H9 (cell line): ENCODE measurements at regions not wholly inside any gene's neighbourhood (a gene's known extent, or its start where the extent isn't known, plus 50 kb on each side); places are given as distances from the start of the nearest gene placed in this dataset.

Source experiments
- DNase-seq: peaks from one replicate; pipeline ENCODE4 v3.0.0-alpha.2; 2017
- H2AFZ ChIP-seq: one replicate; pipeline ENCODE4 v1.6.1; 2013; ENCODE audit warnings: mild to moderate bottlenecking, low read length, control low read depth, moderate library complexity
- H2AK5ac ChIP-seq: 2 replicates; pipeline ENCODE4 v1.6.1; 2013; ENCODE audit warnings: low read length, control low read depth, mixed read lengths; ENCODE audit not compliant: insufficient read length
- H2BK120ac ChIP-seq: one replicate; pipeline ENCODE4 v1.6.1; 2013; ENCODE audit warnings: low read depth, mild to moderate bottlenecking, low read length, control low read depth, inconsistent platforms; ENCODE audit not compliant: poor library complexity, severe bottlenecking
- H2BK12ac ChIP-seq: 2 replicates; pipeline ENCODE4 v1.6.1; 2013; ENCODE audit warnings: low read length, control low read depth, mixed read lengths, low read depth; ENCODE audit not compliant: insufficient read length
- H2BK15ac ChIP-seq: 2 replicates; pipeline ENCODE4 v1.6.1; 2013; ENCODE audit warnings: low read depth, low read length, control low read depth
- H2BK20ac ChIP-seq: one replicate; pipeline ENCODE4 v1.6.1; 2013; ENCODE audit warnings: low read depth, mild to moderate bottlenecking, low read length, control low read depth, inconsistent platforms; ENCODE audit not compliant: poor library complexity, severe bottlenecking
- H2BK5ac ChIP-seq: 2 replicates; pipeline ENCODE4 v1.6.1; 2013; ENCODE audit warnings: low read length, control low read depth, mixed read lengths; ENCODE audit not compliant: insufficient read length
- H3K14ac ChIP-seq: 2 replicates; pipeline ENCODE4 v1.6.1; 2013; ENCODE audit warnings: low read length, control low read depth; ENCODE audit not compliant: insufficient read depth
- H3K18ac ChIP-seq: 2 replicates; pipeline ENCODE4 v1.6.1; 2013; ENCODE audit warnings: low read depth, mild to moderate bottlenecking, mixed read lengths, low read length, control low read depth; ENCODE audit not compliant: insufficient read length
- H3K23ac ChIP-seq: 2 replicates; pipeline ENCODE4 v1.6.1; 2013; ENCODE audit warnings: low read length, control low read depth, mixed read lengths, low read depth; ENCODE audit not compliant: insufficient read length
- H3K23me2 ChIP-seq: 2 replicates; pipeline ENCODE4 v1.6.1; 2013; ENCODE audit warnings: low read depth, mild to moderate bottlenecking, mixed read lengths, low read length, control low read depth; ENCODE audit not compliant: insufficient read length, poor library complexity, severe bottlenecking
- H3K27ac ChIP-seq: 2 replicates; pipeline ENCODE4 v1.5.1; 2013; ENCODE audit warnings: low read length, control low read depth, mixed read lengths, low read depth; ENCODE audit not compliant: insufficient read length
- H3K27me3 ChIP-seq: 2 replicates; pipeline ENCODE4 v1.6.1; 2013; ENCODE audit warnings: low read length, control low read depth, inconsistent platforms; ENCODE audit not compliant: insufficient read depth
- H3K4ac ChIP-seq: 2 replicates; pipeline ENCODE4 v1.6.1; 2013; ENCODE audit warnings: low read depth, mild to moderate bottlenecking, control low read depth, inconsistent platforms, low read length, moderate library complexity
- H3K4me1 ChIP-seq: 2 replicates; pipeline ENCODE4 v1.6.1; 2013; ENCODE audit warnings: low read length, control low read depth, inconsistent platforms; ENCODE audit not compliant: insufficient read depth
- H3K4me2 ChIP-seq: 2 replicates; pipeline ENCODE4 v1.6.1; 2013; ENCODE audit warnings: low read length, control low read depth, mixed read lengths; ENCODE audit not compliant: insufficient read length, insufficient read depth
- H3K56ac ChIP-seq: 2 replicates; pipeline ENCODE4 v1.6.1; 2013; ENCODE audit warnings: low read depth, mild to moderate bottlenecking, mixed read lengths, low read length, control low read depth; ENCODE audit not compliant: insufficient read length
- H3K79me1 ChIP-seq: 2 replicates; pipeline ENCODE4 v1.6.1; 2013; ENCODE audit warnings: low read depth, mild to moderate bottlenecking, moderate library complexity, low read length, control low read depth, inconsistent platforms; ENCODE audit not compliant: insufficient read depth, poor library complexity, severe bottlenecking
- H3K79me2 ChIP-seq: 2 replicates; pipeline ENCODE4 v1.6.1; 2013; ENCODE audit warnings: low read length, control low read depth, inconsistent platforms; ENCODE audit not compliant: insufficient read depth
- H3K9ac ChIP-seq: 2 replicates; pipeline ENCODE4 v1.6.1; 2013; ENCODE audit warnings: low read length, control low read depth, mixed read lengths; ENCODE audit not compliant: insufficient read length; ENCODE audit errors: extremely low read depth
- H3K9me3 ChIP-seq: one replicate; pipeline ENCODE4 v1.6.1; 2013; ENCODE audit warnings: low read depth, low read length, inconsistent platforms; ENCODE audit not compliant: control insufficient read depth
- H3T11ph ChIP-seq: one replicate; pipeline ENCODE4 v1.6.1; 2013; ENCODE audit warnings: mild to moderate bottlenecking, low read length, control low read depth, inconsistent platforms
- H4K20me1 ChIP-seq: one replicate; pipeline ENCODE4 v1.6.1; 2013; ENCODE audit not compliant: control insufficient read depth, insufficient read length, insufficient read depth
- H4K5ac ChIP-seq: 2 replicates; pipeline ENCODE4 v1.6.1; 2013; ENCODE audit warnings: low read depth, mild to moderate bottlenecking, mixed read lengths, low read length, control low read depth; ENCODE audit not compliant: insufficient read length
- H4K8ac ChIP-seq: replicated peaks from 2 replicates; pipeline ENCODE4 v1.6.1; 2013; ENCODE audit warnings: low read length, control low read depth, mixed read lengths, low read depth; ENCODE audit not compliant: insufficient read length
- H4K91ac ChIP-seq: 2 replicates; pipeline ENCODE4 v1.6.1; 2013; ENCODE audit warnings: low read depth, mild to moderate bottlenecking, moderate library complexity, mixed read lengths, low read length, control low read depth; ENCODE audit not compliant: insufficient read length
- H3K27ac Mint-ChIP-seq, 3 experiments: 2 replicates in 2 of 3; 3 replicates in 1 of 3; pipeline ENCODE4 v1.8.0; 2020 to 2021; ENCODE audit warnings: mixed read lengths in 3 of 3, mild to moderate bottlenecking in 1 of 3, moderate library complexity in 1 of 3
- H3K27me3 Mint-ChIP-seq: 2 replicates; pipeline ENCODE4 v1.8.0; 2021; ENCODE audit warnings: low read depth, mild to moderate bottlenecking, moderate library complexity, mixed read lengths
- H3K36me3 Mint-ChIP-seq, 3 experiments: 2 replicates in 2 of 3; 3 replicates in 1 of 3; pipeline ENCODE4 v1.8.0; 2020 to 2021; ENCODE audit warnings: low read depth in 3 of 3, mixed read lengths in 3 of 3; ENCODE audit not compliant: insufficient read depth in 1 of 3
- H3K4me1 Mint-ChIP-seq, 2 experiments: 2 replicates each; pipeline ENCODE4 v1.8.0; 2020; ENCODE audit warnings: mixed read lengths in 2 of 2
- H3K4me3 Mint-ChIP-seq, 2 experiments: 2 replicates in 1 of 2; 3 replicates in 1 of 2; pipeline ENCODE4 v1.8.0; 2020 to 2021; ENCODE audit warnings: mild to moderate bottlenecking in 2 of 2, mixed read lengths in 2 of 2, moderate library complexity in 1 of 2
- H3K9me3 Mint-ChIP-seq, 2 experiments: 2 replicates in 1 of 2; 3 replicates in 1 of 2; pipeline ENCODE4 v1.8.0; 2020; ENCODE audit warnings: mild to moderate bottlenecking in 2 of 2, mixed read lengths in 2 of 2, moderate library complexity in 1 of 2
- CTCF ChIP-seq: fragments of 200-600 bp; sonication (generic); conservative IDR thresholded peaks from 3 replicates; pipeline ENCODE4 v1.8.0; 2021; ENCODE audit warnings: antibody characterized with exemption, mild to moderate bottlenecking
- WGBS: extraction: QIAGEN DNeasy Blood & Tissue Kit; methylation state at CpG from one replicate; pipeline ENCODE4 v1.1.7; 2013; ENCODE audit warnings: missing lambda C conversion rate, low lambda C conversion rate, mixed read lengths; ENCODE audit not compliant: insufficient read length; ENCODE audit errors: extremely low coverage; 5-methylcytosine and 5-hydroxymethylcytosine counted together

GRCh38 chr16:65283181-65283651, 161.4 kb upstream of the CDH11 start:
- Histone ChIP-seq H3K23ac (no peak overlapping the region), H2BK120ac (no peak overlapping the region), H3K79me2 (no peaks in the 10 kb centered on the region), H3K18ac (no peak overlapping the region), H3K23me2 (no peaks in the 10 kb centered on the region), H3T11ph (no peak overlapping the region), H4K5ac (no peak overlapping the region), H4K8ac (no peak overlapping the region), H2AK5ac (no peak overlapping the region), H2BK12ac (no peak overlapping the region), H3K4me1 (peaks cover 16% of the 10 kb centered on the region), H3K14ac (no peak overlapping the region), H3K4ac (no peak overlapping the region), H3K56ac (no peak overlapping the region), H2AFZ (no peak overlapping the region), H2BK20ac (no peak overlapping the region), H2BK15ac (no peak overlapping the region), H3K27me3 (no peaks in the 10 kb centered on the region), H4K91ac (no peak overlapping the region), H3K9ac (no peak overlapping the region), H2BK5ac (no peak overlapping the region), H3K4me2 (no peak overlapping the region), H3K79me1 (no peaks in the 10 kb centered on the region), H3K27ac (no peak overlapping the region), H4K20me1 (no peaks in the 10 kb centered on the region), H3K9me3 (no peaks in the 10 kb centered on the region)
- Mint-ChIP-seq H3K27ac (0 out of 7 replicates have a peak overlapping the region, but pooled peaks of 1 of the 3 experiments have one; percentile 7), H3K4me1 (peaks cover 54 to 64% of the 10 kb centered on the region in 2 experiments), H3K9me3 (no peaks in the 10 kb centered on the region), H3K4me3 (no peak overlapping the region; a peak in 1 of 5 replicates), H3K36me3 (no peaks in the 10 kb centered on the region), H3K27me3 (no peaks in the 10 kb centered on the region)
- no peak for DNase-seq
- no peak for TF ChIP-seq CTCF
- WGBS: no CpG with 5 or more reads among the region's 3 CpGs
